GM03348 (cell line): ENCODE measurements at regions not wholly inside any gene's neighbourhood (a gene's known extent, or its start where the extent isn't known, plus 50 kb on each side); places are given as distances from the start of the nearest gene placed in this dataset.

Experiments
- DNase-seq: peaks from one replicate; pipeline ENCODE4 v3.0.0; 2012; ENCODE audit warnings: low spot score

GRCh38 chrX:131778269-131779218 lies 234.7 kb downstream of the OR13H1 start:
- DNase-seq = no peak

DNA sequence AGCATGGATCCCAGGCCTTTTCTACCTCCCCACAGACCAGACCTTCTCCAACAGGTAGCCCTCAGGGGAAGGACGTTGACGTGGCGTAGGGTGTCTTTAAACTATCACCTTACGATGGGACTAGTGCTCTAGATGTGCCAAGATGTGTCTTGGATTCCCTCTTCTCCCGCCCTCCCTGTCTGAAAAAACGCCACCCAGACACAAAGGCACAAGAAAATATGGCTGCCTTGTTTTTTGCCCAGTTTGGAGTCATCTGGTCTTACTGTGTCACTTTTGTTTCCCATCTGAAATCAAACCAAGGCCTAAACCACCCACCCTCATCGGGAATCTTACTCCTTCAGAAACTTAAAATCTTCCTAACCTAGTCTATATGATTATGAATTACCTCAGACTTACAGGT lies 235.4 kb downstream of the OR13H1 start:
- DNase-seq = no peak

DNA sequence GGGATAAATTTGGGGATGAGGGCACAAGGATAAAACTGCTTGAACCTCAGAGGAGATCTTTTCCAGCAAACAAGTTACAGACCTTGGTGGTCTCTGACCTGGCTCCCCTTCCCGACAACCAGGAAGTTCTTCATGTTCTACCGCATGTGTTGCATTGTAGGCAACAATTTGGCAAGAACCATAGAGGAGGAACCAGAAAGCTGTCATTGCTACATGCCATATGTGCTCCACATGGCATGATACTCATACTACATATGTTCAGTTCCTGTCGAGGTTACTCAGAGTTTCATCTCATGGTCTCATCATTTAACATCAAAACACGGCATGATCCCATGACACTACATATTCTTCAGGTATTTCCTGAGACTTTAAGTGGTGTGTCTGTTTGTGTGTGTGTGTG lies 235.9 kb downstream of the OR13H1 start:
- DNase-seq = no peak

DNA sequence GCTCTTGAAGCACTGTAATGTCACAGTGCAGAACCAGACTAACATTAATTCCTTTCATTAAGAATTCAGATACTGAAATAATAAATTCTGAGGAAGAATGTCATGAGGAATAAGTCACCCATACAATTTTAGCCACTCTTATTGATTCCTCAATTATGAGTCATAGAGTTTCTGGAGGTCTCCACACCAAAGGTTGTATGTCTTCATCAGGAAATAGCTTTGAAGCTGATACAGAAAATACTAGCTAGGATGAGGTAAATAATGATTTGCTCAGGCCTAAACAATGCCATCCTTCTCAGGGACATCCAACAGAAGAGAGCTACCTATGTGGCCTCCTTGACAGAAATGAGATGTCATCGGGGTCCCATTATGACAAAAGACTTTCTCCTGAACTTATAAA lies 238.8 kb downstream of the OR13H1 start:
- no peak for DNase-seq

- DNase-seq = no peak
These were observed 239.4 kb upstream of the STK26 start for GRCh38 chrX:131783555-131784308.

GRCh38 chrX:131789664-131790063 lies 233.4 kb upstream of the STK26 start:
- DNase-seq = no peak

GRCh38 chrX:131791608-131792355 lies 231.3 kb upstream of the STK26 start:
- no peak for DNase-seq

DNA sequence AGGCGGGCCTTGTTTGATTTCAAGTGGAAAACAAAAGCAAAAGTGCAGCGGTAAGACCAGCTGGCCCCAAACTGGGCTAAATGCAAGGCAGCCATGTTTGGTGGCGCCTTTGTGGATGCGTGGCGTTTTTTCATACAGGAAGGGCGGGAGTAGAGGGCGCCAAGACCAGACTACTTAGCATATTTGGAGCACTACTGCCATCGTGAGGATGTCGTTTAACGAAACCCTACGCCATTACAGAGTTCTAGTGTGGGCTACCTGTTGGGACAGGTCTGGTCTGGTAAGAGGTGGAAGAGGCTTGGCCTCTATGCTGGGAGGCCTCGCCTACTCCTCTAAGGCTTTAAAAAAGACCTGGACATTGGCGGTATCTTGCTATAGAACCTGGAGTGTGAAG lies 230.7 kb upstream of the STK26 start:
- no peak for DNase-seq

GRCh38 chrX:131792789-131793462 lies 230.2 kb upstream of the STK26 start:
- peak; percentile 17 for DNase-seq

DNA sequence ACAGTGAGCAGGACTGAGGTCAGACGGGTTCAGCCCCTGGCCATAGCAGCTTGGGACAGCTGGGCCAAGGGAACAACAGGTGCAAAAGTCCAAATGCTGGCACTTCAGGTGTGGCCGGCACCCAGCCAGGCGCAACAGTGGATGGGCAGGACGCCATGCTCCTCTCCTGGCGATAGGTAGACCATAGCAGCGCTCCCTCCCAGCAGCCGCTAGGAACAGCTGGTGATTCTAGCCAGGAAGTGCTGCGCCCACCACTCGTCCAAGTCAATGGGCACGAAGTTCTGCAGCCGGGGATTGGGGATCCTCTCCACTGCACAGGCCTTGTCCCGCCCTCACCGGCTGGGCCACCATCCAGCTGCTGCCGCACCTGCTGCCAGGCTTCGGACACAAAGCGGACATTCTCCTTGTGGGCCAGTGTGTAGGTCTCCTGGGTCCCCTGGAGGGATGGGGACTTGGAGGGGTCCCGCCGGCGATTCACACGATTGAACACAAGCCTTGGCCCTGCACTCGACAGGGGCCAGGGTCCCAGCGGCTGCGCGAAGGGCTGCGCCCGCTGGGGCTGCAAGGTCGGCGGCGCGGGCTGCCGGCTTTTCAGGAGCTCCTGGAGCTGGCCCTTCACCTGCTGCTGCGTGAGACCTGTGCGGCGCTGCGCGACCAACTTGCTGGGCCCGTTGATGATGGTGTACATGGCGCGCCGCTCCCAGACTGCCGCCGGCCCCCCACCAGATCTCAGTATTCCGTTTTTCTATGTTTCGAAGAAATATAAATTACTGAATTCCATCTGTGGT lies 227.5 kb upstream of the STK26 start:
- no peak for DNase-seq

- DNase-seq = no peak
These were observed 222.0 kb upstream of the STK26 start for GRCh38 chrX:131801066-131801465.

GRCh38 chrX:131801911-131802310 lies 221.2 kb upstream of the STK26 start:
- no peak for DNase-seq

DNA sequence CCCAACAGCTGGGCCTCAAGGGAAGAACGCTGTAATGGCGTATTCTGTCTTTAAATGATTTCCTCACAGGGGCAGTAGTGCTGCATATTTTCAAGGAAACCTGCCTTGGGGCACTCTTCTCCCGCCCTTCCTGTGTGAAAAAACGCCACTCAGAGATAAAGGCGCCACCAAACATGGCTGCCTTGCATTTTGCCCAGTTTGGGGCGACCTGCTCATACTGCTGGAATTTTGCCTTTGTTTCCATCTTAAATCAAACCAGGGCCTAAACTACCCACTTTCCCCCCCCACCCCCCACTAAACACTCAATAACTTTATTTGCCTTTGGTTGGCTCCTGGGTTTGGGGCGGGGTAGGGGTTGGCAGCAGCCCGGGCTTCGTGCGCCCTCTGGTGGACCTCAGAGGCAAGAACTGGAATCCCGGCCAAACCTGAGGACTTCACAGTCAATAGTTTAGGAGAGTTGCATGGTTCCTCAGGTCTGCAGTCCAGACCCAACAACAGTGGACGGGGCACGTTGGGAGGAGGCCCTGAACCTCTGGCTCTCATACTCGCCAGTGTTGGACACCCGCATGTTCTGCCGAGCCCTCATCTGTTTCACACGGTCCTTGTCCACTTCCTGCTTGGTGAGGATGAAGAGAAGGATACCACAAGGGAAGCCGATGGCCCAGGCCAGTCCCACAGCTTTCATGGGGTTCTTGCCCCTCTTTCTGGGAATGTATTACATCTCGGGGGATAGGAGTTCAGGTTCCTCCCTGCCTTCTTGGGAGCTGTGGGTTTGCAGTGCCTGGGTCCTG lies 220.1 kb upstream of the STK26 start:
- no peak for DNase-seq

DNA sequence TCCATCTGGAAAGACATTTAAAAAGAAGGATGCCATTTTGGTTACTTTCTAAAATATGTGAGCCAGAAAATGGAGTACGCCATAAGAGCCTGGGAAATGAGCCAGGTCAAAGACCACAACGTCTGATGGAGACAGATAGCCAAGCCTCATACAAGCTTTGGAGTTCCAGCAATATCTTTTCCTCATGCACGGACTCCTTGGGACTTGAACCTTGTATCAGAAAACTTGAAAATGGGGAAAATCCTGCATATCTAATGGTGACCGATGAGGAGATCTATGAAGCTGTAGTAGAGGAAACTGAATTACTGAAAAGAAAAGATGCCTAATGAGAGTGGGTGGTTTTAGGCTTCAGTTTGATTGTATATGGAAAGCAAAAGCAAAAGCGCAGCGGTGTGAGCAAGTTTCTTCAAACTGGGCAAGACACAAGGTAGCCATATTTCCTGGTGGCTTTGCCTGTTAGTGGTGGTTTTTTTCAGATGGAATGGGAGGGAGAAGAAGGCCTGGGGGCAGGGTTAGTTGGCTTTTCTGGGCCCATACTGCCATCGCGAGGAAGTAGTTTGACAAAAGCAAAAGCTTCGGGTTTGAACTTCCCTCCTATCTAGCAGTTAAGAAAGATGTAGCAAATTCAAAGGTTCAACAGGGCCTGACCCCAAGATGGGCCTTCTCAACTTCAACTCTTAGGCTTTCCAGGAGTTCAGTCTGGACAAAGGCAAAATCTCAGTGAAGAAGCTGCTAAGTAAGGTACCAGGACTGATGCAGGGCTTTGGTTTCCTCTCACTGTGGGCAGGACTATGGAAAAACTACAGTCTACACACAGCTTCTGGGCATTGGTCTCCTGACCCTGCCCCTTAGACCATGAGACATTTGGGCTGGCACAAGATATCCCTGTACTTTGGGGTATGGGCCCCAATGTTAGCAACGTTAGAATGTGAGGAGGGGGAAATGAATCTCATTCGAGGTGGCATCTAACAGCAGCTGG lies 210.0 kb upstream of the STK26 start:
- DNase-seq = peak; percentile 7

DNA sequence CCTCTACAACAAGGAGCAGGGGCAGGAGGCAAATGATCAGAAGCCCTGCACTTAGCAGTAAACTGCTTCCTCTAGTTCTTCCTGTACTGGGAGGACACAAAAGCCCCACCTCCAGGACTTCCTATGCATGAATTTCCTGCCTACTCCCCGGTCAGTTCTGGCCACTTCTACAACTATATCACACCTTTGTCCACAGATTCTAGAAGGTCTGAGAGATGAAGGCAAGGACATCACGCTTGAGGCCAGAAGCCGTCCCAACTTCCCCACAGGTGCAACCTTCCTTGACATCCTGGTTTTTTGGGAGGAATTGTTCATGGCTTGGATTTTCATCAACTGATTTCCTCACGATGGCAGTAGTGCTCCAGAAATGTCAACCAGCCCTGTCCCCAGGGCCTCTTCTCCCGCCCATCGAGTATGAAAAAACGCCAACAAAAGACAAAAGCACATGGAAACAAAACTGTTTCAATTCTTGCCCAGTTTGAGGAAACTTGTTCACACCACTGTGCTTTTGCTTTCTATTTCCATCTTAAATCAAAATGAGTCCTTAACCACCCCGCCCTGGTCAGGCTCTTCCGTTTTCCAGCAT lies 206.5 kb upstream of the STK26 start:
- DNase-seq = peak; percentile 69

GRCh38 chrX:131818297-131818936 lies 204.7 kb upstream of the STK26 start:
- DNase-seq = no peak

DNA sequence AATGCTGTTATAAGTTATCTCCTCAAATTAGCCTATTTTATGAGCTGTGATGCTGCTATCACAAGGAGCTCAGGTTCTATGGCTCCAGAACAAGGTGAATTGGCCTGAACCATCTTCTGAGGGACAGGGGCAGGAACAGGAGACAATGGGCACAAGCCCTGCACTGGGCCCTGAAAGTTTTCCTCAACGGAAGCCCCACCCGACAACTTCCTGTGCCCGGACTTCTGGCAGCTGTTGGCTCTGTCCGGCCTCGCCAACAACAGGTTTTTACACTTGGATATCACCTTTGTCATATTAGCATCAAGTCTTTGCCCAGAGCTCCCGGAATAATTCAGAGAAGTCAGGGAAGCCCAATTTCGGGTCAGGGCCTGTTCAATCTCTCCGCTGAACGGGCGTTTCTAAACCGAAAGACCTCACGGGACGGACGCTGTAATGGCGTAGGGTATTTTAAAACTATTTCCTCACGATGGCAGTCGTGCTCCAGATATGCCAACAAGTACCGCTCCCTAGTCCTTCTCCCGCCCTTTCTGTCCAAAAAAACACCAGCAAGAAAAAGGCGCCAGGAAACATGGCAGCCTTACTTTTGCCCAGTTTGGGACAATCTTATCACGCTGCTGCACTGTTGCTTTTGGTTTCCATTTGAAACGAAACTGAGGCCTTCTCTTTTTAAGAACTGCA lies 201.0 kb upstream of the STK26 start:
- no peak for DNase-seq

DNA sequence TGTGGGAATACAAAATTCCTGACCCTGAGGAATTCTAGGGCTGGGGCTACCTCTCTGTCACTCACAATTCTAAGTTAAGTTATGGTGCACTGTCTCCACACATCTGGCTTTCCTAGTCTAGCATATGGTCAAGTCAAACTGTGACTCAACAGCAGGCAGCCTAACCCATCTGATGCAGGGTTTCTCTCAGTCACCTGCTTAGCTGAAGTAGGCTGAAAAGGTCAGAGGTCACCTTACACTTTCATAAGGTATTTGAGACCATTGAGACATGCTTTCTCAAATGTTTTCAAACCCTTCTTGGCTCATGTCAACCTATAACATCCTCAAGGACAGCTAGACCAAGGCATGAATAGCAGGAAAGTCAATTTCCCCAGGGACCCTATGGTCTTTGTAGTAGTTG lies 196.5 kb upstream of the STK26 start:
- no peak for DNase-seq
